ENCODE measurements at regions not wholly inside any gene's neighbourhood (a gene's known extent, or its start where the extent isn't known, plus 50 kb on each side); places are given as distances from the start of the nearest gene placed in this dataset.

DNA sequence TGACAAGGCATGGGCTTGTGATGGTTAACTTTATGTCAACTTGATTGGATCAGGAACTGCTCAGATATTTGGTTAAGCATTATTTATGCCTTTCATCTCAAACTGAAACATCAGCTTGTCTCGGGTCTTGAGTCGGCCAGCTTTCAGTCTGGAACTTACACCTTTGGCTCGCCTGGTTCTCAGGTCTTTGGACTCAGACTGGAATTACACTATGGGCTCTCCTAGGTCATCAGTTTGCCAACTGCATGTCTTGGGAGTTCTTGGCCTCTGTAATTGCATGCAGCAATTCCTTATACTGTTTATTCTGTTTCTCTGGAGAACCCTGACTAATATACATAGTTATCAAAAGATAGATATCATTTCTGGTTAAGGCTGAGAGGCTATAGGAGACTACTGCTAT is 653.7 kb downstream of the ADGRL2 start:
- TF ChIP-seq, protein P1, sequence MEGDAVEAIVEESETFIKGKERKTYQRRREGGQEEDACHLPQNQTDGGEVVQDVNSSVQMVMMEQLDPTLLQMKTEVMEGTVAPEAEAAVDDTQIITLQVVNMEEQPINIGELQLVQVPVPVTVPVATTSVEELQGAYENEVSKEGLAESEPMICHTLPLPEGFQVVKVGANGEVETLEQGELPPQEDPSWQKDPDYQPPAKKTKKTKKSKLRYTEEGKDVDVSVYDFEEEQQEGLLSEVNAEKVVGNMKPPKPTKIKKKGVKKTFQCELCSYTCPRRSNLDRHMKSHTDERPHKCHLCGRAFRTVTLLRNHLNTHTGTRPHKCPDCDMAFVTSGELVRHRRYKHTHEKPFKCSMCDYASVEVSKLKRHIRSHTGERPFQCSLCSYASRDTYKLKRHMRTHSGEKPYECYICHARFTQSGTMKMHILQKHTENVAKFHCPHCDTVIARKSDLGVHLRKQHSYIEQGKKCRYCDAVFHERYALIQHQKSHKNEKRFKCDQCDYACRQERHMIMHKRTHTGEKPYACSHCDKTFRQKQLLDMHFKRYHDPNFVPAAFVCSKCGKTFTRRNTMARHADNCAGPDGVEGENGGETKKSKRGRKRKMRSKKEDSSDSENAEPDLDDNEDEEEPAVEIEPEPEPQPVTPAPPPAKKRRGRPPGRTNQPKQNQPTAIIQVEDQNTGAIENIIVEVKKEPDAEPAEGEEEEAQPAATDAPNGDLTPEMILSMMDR (IDR thresholded peaks at IDR 0.05), result no peak
- no peak for TF ChIP-seq POLR2A (IDR thresholded peaks at IDR 0.05)

Data from uterus (tissue), 2 donors.